ENCODE measurements at regions not wholly inside any gene's neighbourhood (a gene's known extent, or its start where the extent isn't known, plus 50 kb on each side); places are given as distances from the start of the nearest gene placed in this dataset.

DNA sequence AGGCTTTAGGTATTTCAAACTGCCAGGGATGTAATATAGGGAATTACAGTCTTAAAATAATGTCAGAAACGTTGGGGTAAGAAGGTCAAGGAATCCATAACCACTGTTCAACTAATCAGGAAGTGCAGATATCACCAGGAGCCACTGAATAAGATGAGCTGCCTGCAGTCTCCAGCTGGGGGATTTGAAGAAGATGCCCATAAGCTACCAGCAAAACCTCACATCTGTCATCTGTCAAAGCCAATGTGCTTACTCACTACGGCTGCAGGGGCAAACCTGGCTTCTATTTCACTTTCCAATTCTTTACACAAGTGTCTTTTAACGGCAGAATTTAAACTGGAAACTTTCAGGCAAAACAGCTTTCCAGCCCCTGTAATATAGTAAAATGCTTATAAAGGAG lies 1410.1 kb upstream of the ATXN8OS start:
- no TSS peak for BruUV-seq (replicated peaks)
- Histone ChIP-seq H3K27me3 (ENCODE audit: control insufficient read depth, insufficient read depth, low read length) (no peaks in the 10 kb centered on the region), H3K27ac (ENCODE audit: low read length) (no peak overlapping the region), H3K4me1 (ENCODE audit: control insufficient read depth, insufficient read depth, low read length) (no peaks in the 10 kb centered on the region), H3K4me3 (ENCODE audit: low read depth in 2 of 2, low read length in 2 of 2) (no peak overlapping the region), H3K36me3 (ENCODE audit: control insufficient read depth, insufficient read depth, low read length) (no peaks in the 10 kb centered on the region), H3K9me3 (ENCODE audit: control insufficient read depth, insufficient read depth, low read depth, low read length) (no peaks in the 10 kb centered on the region)
- DNase-seq (ENCODE audit: low read depth, low spot score) (no peak), ATAC-seq (no peak)
- in situ Hi-C loops (cut with HindIII; ENCODE audit: low pct_unique_long_range_greater_than_20kb, low sequenced_read_pairs) (no loop called here), intact Hi-C loops (cut with micrococcal nuclease; ENCODE audit: unreplicated experiment) (no loop called here)
- TF ChIP-seq, protein P1, sequence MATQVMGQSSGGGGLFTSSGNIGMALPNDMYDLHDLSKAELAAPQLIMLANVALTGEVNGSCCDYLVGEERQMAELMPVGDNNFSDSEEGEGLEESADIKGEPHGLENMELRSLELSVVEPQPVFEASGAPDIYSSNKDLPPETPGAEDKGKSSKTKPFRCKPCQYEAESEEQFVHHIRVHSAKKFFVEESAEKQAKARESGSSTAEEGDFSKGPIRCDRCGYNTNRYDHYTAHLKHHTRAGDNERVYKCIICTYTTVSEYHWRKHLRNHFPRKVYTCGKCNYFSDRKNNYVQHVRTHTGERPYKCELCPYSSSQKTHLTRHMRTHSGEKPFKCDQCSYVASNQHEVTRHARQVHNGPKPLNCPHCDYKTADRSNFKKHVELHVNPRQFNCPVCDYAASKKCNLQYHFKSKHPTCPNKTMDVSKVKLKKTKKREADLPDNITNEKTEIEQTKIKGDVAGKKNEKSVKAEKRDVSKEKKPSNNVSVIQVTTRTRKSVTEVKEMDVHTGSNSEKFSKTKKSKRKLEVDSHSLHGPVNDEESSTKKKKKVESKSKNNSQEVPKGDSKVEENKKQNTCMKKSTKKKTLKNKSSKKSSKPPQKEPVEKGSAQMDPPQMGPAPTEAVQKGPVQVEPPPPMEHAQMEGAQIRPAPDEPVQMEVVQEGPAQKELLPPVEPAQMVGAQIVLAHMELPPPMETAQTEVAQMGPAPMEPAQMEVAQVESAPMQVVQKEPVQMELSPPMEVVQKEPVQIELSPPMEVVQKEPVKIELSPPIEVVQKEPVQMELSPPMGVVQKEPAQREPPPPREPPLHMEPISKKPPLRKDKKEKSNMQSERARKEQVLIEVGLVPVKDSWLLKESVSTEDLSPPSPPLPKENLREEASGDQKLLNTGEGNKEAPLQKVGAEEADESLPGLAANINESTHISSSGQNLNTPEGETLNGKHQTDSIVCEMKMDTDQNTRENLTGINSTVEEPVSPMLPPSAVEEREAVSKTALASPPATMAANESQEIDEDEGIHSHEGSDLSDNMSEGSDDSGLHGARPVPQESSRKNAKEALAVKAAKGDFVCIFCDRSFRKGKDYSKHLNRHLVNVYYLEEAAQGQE (IDR thresholded peaks at IDR 0.05; ENCODE audit: insufficient read depth in 1 of 2, low read depth in 2 of 2, low read length in 1 of 2), result no peak
- ChIA-PET POLR2A (no interaction called here), CTCF (no interaction called here)

DNA sequence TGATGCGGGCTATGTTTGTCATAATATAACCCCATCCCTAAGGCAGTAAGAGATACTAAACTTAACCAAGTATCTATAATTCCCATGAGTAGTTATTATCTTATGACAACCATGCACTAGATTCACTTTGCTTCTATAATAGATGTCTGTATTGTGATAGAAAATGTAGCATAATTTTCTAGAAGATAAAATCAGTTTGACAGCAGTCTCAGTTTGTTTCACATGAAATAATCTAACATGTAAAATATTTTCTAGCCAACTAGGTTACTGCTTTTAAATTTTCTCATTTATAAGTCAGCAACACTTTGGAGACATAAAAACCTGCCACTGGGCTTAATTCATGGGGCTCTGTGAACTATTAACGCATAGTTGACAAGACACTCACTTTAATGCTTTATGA lies 1410.7 kb upstream of the ATXN8OS start:
- H3K9me3 ChIP-seq (ENCODE audit: control insufficient read depth, insufficient read depth, low read depth, low read length), result no peaks in the 10 kb centered on the region
- no peak overlapping the region for H3K27ac ChIP-seq (ENCODE audit: low read length)
- BruUV-seq (replicated peaks), result no TSS peak
- H3K27me3 ChIP-seq (ENCODE audit: control insufficient read depth, insufficient read depth, low read length), result no peaks in the 10 kb centered on the region
- H3K4me3 ChIP-seq (ENCODE audit: low read depth in 2 of 2, low read length in 2 of 2), result no peak overlapping the region
- no peaks in the 10 kb centered on the region for H3K36me3 ChIP-seq (ENCODE audit: control insufficient read depth, insufficient read depth, low read length)
- in situ Hi-C loops (cut with HindIII; ENCODE audit: low pct_unique_long_range_greater_than_20kb, low sequenced_read_pairs), result no loop called here
- TF ChIP-seq POLR2AphosphoS5 (IDR thresholded peaks at IDR 0.05; ENCODE audit: low read depth, low read length) (no peak), TCF7L2 (IDR thresholded peaks at IDR 0.05; ENCODE audit: low read depth, low read length) (no peak), SIN3A (IDR thresholded peaks at IDR 0.05; ENCODE audit: borderline replicate concordance, insufficient read depth, low read depth, low read length) (no peak)
- TF ChIP-seq, protein P1 (IDR thresholded peaks at IDR 0.05; ENCODE audit: insufficient read depth in 1 of 2, low read depth in 2 of 2, low read length in 1 of 2), result no peak
- TF ChIP-seq, protein P2, sequence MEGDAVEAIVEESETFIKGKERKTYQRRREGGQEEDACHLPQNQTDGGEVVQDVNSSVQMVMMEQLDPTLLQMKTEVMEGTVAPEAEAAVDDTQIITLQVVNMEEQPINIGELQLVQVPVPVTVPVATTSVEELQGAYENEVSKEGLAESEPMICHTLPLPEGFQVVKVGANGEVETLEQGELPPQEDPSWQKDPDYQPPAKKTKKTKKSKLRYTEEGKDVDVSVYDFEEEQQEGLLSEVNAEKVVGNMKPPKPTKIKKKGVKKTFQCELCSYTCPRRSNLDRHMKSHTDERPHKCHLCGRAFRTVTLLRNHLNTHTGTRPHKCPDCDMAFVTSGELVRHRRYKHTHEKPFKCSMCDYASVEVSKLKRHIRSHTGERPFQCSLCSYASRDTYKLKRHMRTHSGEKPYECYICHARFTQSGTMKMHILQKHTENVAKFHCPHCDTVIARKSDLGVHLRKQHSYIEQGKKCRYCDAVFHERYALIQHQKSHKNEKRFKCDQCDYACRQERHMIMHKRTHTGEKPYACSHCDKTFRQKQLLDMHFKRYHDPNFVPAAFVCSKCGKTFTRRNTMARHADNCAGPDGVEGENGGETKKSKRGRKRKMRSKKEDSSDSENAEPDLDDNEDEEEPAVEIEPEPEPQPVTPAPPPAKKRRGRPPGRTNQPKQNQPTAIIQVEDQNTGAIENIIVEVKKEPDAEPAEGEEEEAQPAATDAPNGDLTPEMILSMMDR (IDR thresholded peaks at IDR 0.05), result no peak
- CTCF ChIA-PET, result no interaction called here
- intact Hi-C loops (cut with micrococcal nuclease; ENCODE audit: unreplicated experiment), result no loop called here
- H3K4me1 ChIP-seq (ENCODE audit: control insufficient read depth, insufficient read depth, low read length), result no peaks in the 10 kb centered on the region
- ATAC-seq, result no peak
- POLR2A ChIA-PET, result no interaction called here
- no peak for DNase-seq (ENCODE audit: low read depth, low spot score)
